IMR-90 (cell line): ENCODE measurements at regions not wholly inside any gene's neighbourhood (a gene's known extent, or its start where the extent isn't known, plus 50 kb on each side); places are given as distances from the start of the nearest gene placed in this dataset.

Experiments
- ATAC-seq: fragments of 200-7000 bp; cut with Tn5 transposase; 2 replicates; pipeline ENCODE4 v1.9.1; 2020; ENCODE audit warnings: low read depth, mild to moderate bottlenecking, moderate library complexity
- BruUV-seq: library from RNA; stranded (reverse); fragments of 400-500 nt; replicated peaks from 2 replicates; lab custom pipeline; 2021; lab: Mats Ljungman, UMichigan
- CTCF ChIA-PET: fragments of 300-600 bp; formaldehyde crosslinking; extraction: SDS; loops from one replicate; lab custom pipeline; 2021; ENCODE audit warnings: antibody characterized with exemption; lab: Yijun Ruan, JAX
- POLR2A ChIA-PET: fragments of 300-600 bp; sonication (Branson Sonifier 250); formaldehyde crosslinking; loops from one replicate; lab custom pipeline; 2022; ENCODE audit warnings: antibody characterized with exemption; ENCODE audit not compliant: unreplicated experiment; lab: Charles Lee
- DNase-seq: peaks from one replicate; pipeline ENCODE4 v3.0.0; 2013
- H2AFZ ChIP-seq: replicated peaks from 2 replicates; pipeline ENCODE3; 2013; ENCODE audit warnings: low read length, mild to moderate bottlenecking; ENCODE audit not compliant: poor library complexity
- H2AK5ac ChIP-seq: 2 replicates; pipeline ENCODE4 v1.6.1; 2013; ENCODE audit warnings: low read depth, low read length, inconsistent platforms
- H2AK9ac ChIP-seq: replicated peaks from 2 replicates; pipeline ENCODE3; 2013; ENCODE audit warnings: mild to moderate bottlenecking, low read depth, low read length, moderate library complexity; ENCODE audit not compliant: poor library complexity
- H2BK120ac ChIP-seq: 2 replicates; pipeline ENCODE4 v1.6.1; 2013; ENCODE audit warnings: low read depth, low read length, inconsistent platforms
- H2BK15ac ChIP-seq: 3 replicates; pipeline ENCODE4 v1.6.1; 2013; ENCODE audit warnings: low read depth, low read length, inconsistent platforms
- H2BK20ac ChIP-seq: 2 replicates; pipeline ENCODE4 v1.6.1; 2013; ENCODE audit warnings: low read depth, mild to moderate bottlenecking, inconsistent platforms, low read length, moderate library complexity
- H2BK5ac ChIP-seq: 2 replicates; pipeline ENCODE4 v1.6.1; 2013; ENCODE audit warnings: mild to moderate bottlenecking, low read depth, low read length, inconsistent platforms; ENCODE audit not compliant: poor library complexity, severe bottlenecking
- H3K14ac ChIP-seq: replicated peaks from 2 replicates; pipeline ENCODE4 v1.6.1; 2013; ENCODE audit warnings: low read depth, low read length, inconsistent platforms
- H3K18ac ChIP-seq: 2 replicates; pipeline ENCODE4 v1.6.1; 2013; ENCODE audit warnings: low read depth, low read length, control low read depth
- H3K23ac ChIP-seq: 2 replicates; pipeline ENCODE4 v1.6.1; 2013; ENCODE audit warnings: low read depth, low read length, inconsistent platforms
- H3K27ac ChIP-seq: 2 replicates; pipeline ENCODE4 v1.5.1; 2013; ENCODE audit warnings: mild to moderate bottlenecking, control low read depth, low read length; ENCODE audit not compliant: insufficient read depth
- H3K27me3 ChIP-seq: 2 replicates; pipeline ENCODE4 v1.6.1; 2013; ENCODE audit warnings: low read length; ENCODE audit not compliant: control insufficient read depth, insufficient read depth
- H3K36me3 ChIP-seq: 2 replicates; pipeline ENCODE4 v1.6.1; 2013; ENCODE audit warnings: low read length, mixed read lengths; ENCODE audit not compliant: control insufficient read depth, insufficient read depth
- H3K4ac ChIP-seq: 2 replicates; pipeline ENCODE4 v1.6.1; 2013; ENCODE audit warnings: low read depth, low read length, inconsistent platforms
- H3K4me1 ChIP-seq: 2 replicates; pipeline ENCODE4 v1.6.1; 2013; ENCODE audit warnings: low read length, mixed read lengths; ENCODE audit not compliant: control insufficient read depth, insufficient read depth
- H3K4me2 ChIP-seq: 2 replicates; pipeline ENCODE4 v1.6.1; 2013; ENCODE audit warnings: low read depth, mild to moderate bottlenecking, control low read depth, low read length, moderate library complexity
- H3K4me3 ChIP-seq: 2 replicates; pipeline ENCODE4 v1.5.1; 2013; ENCODE audit warnings: low read depth, mild to moderate bottlenecking, control low read depth, low read length, moderate library complexity; ENCODE audit not compliant: insufficient read depth
- H3K56ac ChIP-seq: 2 replicates; pipeline ENCODE4 v1.6.1; 2013; ENCODE audit warnings: low read length, inconsistent platforms; ENCODE audit not compliant: insufficient read depth; ENCODE audit errors: extremely low read depth
- H3K79me1 ChIP-seq, 2 experiments: 2 replicates each; pipeline ENCODE4 v1.6.1; 2013; ENCODE audit warnings: low read length in 2 of 2, inconsistent platforms in 1 of 2, low read depth in 1 of 2
- H3K9ac ChIP-seq: 2 replicates; pipeline ENCODE4 v1.6.1; 2013; ENCODE audit warnings: low read depth, low read length, control low read depth
- H3K9me1 ChIP-seq: 2 replicates; pipeline ENCODE4 v1.6.1; 2013; ENCODE audit warnings: low read length, inconsistent platforms; ENCODE audit not compliant: insufficient read depth
- H3K9me3 ChIP-seq: 2 replicates; pipeline ENCODE4 v1.6.1; 2013; ENCODE audit warnings: low read length; ENCODE audit not compliant: control insufficient read depth, insufficient read depth
- H4K20me1 ChIP-seq: 2 replicates; pipeline ENCODE4 v1.6.1; 2013; ENCODE audit warnings: low read length, inconsistent platforms; ENCODE audit not compliant: insufficient read depth
- H4K5ac ChIP-seq: 2 replicates; pipeline ENCODE4 v1.6.1; 2013; ENCODE audit warnings: mild to moderate bottlenecking, low read depth, low read length, control low read depth
- H4K8ac ChIP-seq, 2 experiments: 2 replicates each; pipeline ENCODE4 v1.6.1; 2013; ENCODE audit warnings: low read depth in 2 of 2, low read length in 2 of 2, control low read depth in 1 of 2, inconsistent platforms in 1 of 2
- H4K91ac ChIP-seq: 2 replicates; pipeline ENCODE4 v1.6.1; 2013; ENCODE audit warnings: low read depth, low read length, inconsistent platforms; ENCODE audit not compliant: insufficient read depth
- CHD1 ChIP-seq: IDR thresholded peaks from 2 replicates; pipeline ENCODE4 v1.6.1; 2012; ENCODE audit warnings: low read depth, low read length, improper control_type of control experiment
- MAFK ChIP-seq: IDR thresholded peaks from 2 replicates; pipeline ENCODE4 v1.6.1; 2012; ENCODE audit warnings: low read depth, low read length, improper control_type of control experiment
- MXI1 ChIP-seq: IDR thresholded peaks from 2 replicates; pipeline ENCODE4 v1.6.1; 2012; ENCODE audit warnings: low read depth, mild to moderate bottlenecking, low read length, moderate library complexity, borderline replicate concordance
- NFE2L2 ChIP-seq: fragments of 150-350 bp; IDR thresholded peaks from 2 replicates; pipeline ENCODE4 v1.6.1; 2016; ENCODE audit warnings: low read depth, mild to moderate bottlenecking, low read length
- POLR2A ChIP-seq: IDR thresholded peaks from 2 replicates; pipeline ENCODE4 v1.6.1; 2012; ENCODE audit warnings: mild to moderate bottlenecking, low read depth, low read length
- RFX5 ChIP-seq: IDR thresholded peaks from 2 replicates; pipeline ENCODE4 v1.8.0; 2012; ENCODE audit warnings: low read depth, mild to moderate bottlenecking, low read length, moderate library complexity
- WGBS, 2 experiments: methylation state at CpG; one replicate each; pipeline versions ENCODE4 v1.1.5 to v1.1.7; 2013; ENCODE audit warnings: missing lambda C conversion rate in 2 of 2; ENCODE audit not compliant: insufficient read length in 1 of 2; ENCODE audit errors: extremely low coverage in 2 of 2; 5-methylcytosine and 5-hydroxymethylcytosine counted together
- dilution Hi-C: fragments of 300-500 bp; cut with HindIII; formaldehyde crosslinking; loops from one replicate; pipeline ENCODE4 v1.14.3; 2018; ENCODE audit warnings: low sequenced_read_pairs; ENCODE audit not compliant: unreplicated experiment
- in situ Hi-C: fragments of 300-500 bp; cut with MboI; formaldehyde crosslinking; loops from 3 replicates; pipeline ENCODE4 v1.14.3; 2019; ENCODE audit warnings: low sequenced_read_pairs, inconsistent platforms, mixed read lengths
- intact Hi-C: fragments of 100-400 bp; cut with micrococcal nuclease; formaldehyde crosslinking; loops from 2 replicates; pipeline ENCODE4 v1.10.0; 2022
- TF ChIP-seq, protein P1 (sequence below): fragments of 150-350 bp; IDR thresholded peaks from 2 replicates; pipeline ENCODE4 v1.6.1; 2016; ENCODE audit warnings: low read depth, mild to moderate bottlenecking, low read length, moderate library complexity, borderline replicate concordance
- TF ChIP-seq, protein P2 (sequence below): conservative IDR thresholded peaks from 2 replicates; pipeline ENCODE4 v1.5.1; 2012; ENCODE audit warnings: mild to moderate bottlenecking, low read depth, low read length, improper control_type of control experiment

DNA sequence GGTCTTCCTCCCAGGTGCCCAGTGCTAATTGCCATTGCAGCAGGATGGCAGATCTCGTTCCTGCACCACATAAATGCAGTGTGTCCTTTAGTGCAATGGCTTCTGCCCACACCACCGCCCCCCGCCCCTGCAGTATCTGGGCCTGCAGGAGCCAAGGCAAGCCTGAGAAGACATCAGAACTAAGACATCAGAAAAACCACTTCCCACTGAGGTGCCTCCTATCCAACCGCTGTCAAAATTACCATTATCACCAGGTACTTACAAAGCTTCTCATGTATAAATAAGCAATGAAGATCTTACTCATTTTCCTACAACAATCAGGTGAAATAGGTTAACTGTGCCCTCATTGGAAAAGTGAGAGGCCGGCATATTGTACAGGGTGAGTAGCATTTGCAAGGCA is 228.8 kb downstream of the FBXO15 start:
- in situ Hi-C loops = no loop called here
- no peak overlapping the region for H2AK5ac ChIP-seq

More for the DNA sequence above, 228.8 kb downstream of the FBXO15 start:
- H3K4ac ChIP-seq = no peak overlapping the region
- H4K5ac ChIP-seq = no peak overlapping the region
- H3K36me3 ChIP-seq = no peaks in the 10 kb centered on the region
- H4K8ac ChIP-seq = no peak overlapping the region
- H2BK120ac ChIP-seq = no peak overlapping the region
- H2BK5ac ChIP-seq = no peak overlapping the region
- CTCF ChIA-PET = interaction anchor here (0.6 kb wide), 1 partner anchor 23 kb away, joined by 4 read pairs; no protein-coding TSS in a partner anchor
- H3K4me2 ChIP-seq = no peak overlapping the region
- POLR2A ChIA-PET = no interaction called here
- no peak overlapping the region for H3K56ac ChIP-seq
- no peak overlapping the region for H3K18ac ChIP-seq
- H3K9me3 ChIP-seq = no peaks in the 10 kb centered on the region
- intact Hi-C loops = no loop called here
- BruUV-seq = no TSS peak
- DNase-seq (no peak), ATAC-seq (no peak)
- H3K4me1 ChIP-seq = no peaks in the 10 kb centered on the region; the same call in 1 of the 2 replicates
- H3K4me3 ChIP-seq = no peak overlapping the region
- H3K9ac ChIP-seq = no peak overlapping the region
- no peaks in the 10 kb centered on the region for H4K20me1 ChIP-seq
- no peak overlapping the region for H4K91ac ChIP-seq
- no peaks in the 10 kb centered on the region for H3K9me1 ChIP-seq
- H3K23ac ChIP-seq = no peak overlapping the region
- no peak overlapping the region for H3K27ac ChIP-seq
- H2AFZ ChIP-seq = no peak overlapping the region
- no peak overlapping the region for H2AK9ac ChIP-seq
- H3K79me1 ChIP-seq = no peaks in the 10 kb centered on the region
- no peak overlapping the region for H2BK15ac ChIP-seq
- H3K14ac ChIP-seq = no peak overlapping the region
- H2BK20ac ChIP-seq = no peak overlapping the region
- no peak for TF ChIP-seq MAFK
- TF ChIP-seq CHD1 = no peak
- TF ChIP-seq NFE2L2 = no peak
- TF ChIP-seq, protein P1, sequence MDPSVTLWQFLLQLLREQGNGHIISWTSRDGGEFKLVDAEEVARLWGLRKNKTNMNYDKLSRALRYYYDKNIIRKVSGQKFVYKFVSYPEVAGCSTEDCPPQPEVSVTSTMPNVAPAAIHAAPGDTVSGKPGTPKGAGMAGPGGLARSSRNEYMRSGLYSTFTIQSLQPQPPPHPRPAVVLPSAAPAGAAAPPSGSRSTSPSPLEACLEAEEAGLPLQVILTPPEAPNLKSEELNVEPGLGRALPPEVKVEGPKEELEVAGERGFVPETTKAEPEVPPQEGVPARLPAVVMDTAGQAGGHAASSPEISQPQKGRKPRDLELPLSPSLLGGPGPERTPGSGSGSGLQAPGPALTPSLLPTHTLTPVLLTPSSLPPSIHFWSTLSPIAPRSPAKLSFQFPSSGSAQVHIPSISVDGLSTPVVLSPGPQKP = no peak
- TF ChIP-seq, protein P2, sequence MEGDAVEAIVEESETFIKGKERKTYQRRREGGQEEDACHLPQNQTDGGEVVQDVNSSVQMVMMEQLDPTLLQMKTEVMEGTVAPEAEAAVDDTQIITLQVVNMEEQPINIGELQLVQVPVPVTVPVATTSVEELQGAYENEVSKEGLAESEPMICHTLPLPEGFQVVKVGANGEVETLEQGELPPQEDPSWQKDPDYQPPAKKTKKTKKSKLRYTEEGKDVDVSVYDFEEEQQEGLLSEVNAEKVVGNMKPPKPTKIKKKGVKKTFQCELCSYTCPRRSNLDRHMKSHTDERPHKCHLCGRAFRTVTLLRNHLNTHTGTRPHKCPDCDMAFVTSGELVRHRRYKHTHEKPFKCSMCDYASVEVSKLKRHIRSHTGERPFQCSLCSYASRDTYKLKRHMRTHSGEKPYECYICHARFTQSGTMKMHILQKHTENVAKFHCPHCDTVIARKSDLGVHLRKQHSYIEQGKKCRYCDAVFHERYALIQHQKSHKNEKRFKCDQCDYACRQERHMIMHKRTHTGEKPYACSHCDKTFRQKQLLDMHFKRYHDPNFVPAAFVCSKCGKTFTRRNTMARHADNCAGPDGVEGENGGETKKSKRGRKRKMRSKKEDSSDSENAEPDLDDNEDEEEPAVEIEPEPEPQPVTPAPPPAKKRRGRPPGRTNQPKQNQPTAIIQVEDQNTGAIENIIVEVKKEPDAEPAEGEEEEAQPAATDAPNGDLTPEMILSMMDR = no peak
- TF ChIP-seq MXI1 = no peak
- no peak for TF ChIP-seq RFX5
- TF ChIP-seq POLR2A = no peak
- H3K27me3 ChIP-seq = peaks cover 9% of the 10 kb centered on the region
- WGBS, 2 experiments = 40% methylated on average over 2 of the region's 5 CpGs; no CpG with 5 or more reads in 1 of the 2 experiments
- dilution Hi-C loops = no loop called here
